Astrocyte (in vitro differentiated cells and primary cell): ENCODE measurements at regions not wholly inside any gene's neighbourhood (a gene's known extent, or its start where the extent isn't known, plus 50 kb on each side); places are given as distances from the start of the nearest gene placed in this dataset.

Experiments used
- CTCF ChIP-seq: IDR thresholded peaks from 2 replicates; pipeline ENCODE4 v1.5.1; 2011; ENCODE audit warnings: low read depth, mild to moderate bottlenecking, inconsistent platforms, low read length, moderate library complexity; ENCODE audit not compliant: insufficient read depth
- EZH2 ChIP-seq: IDR thresholded peaks from 2 replicates; pipeline ENCODE4 v1.6.1; 2012; ENCODE audit warnings: mild to moderate bottlenecking, low read length, inconsistent platforms; ENCODE audit not compliant: insufficient read depth

- no peak for TF ChIP-seq EZH2
- TF ChIP-seq CTCF: no peak
These were observed 272.5 kb upstream of the IRX1 start for GRCh38 chr5:3323144-3323543.
